IMR-90 (cell line): ENCODE measurements at regions not wholly inside any gene's neighbourhood (a gene's known extent, or its start where the extent isn't known, plus 50 kb on each side); places are given as distances from the start of the nearest gene placed in this dataset.

Source experiments
- CHD1 ChIP-seq: IDR thresholded peaks from 2 replicates; pipeline ENCODE4 v1.6.1; 2012; ENCODE audit warnings: low read depth, low read length, improper control_type of control experiment
- CTCF ChIP-seq: conservative IDR thresholded peaks from 2 replicates; pipeline ENCODE4 v1.5.1; 2012; ENCODE audit warnings: mild to moderate bottlenecking, low read depth, low read length, improper control_type of control experiment
- ELK1 ChIP-seq: fragments of 150-350 bp; IDR thresholded peaks from 2 replicates; pipeline ENCODE4 v1.6.1; 2016; ENCODE audit warnings: low read depth, mild to moderate bottlenecking, low read length, moderate library complexity, borderline replicate concordance
- MAZ ChIP-seq: IDR thresholded peaks from 2 replicates; pipeline ENCODE4 v1.6.1; 2012; ENCODE audit warnings: low read depth, mild to moderate bottlenecking, low read length, improper control_type of control experiment, moderate library complexity, borderline replicate concordance
- POLR2A ChIP-seq: IDR thresholded peaks from 2 replicates; pipeline ENCODE4 v1.6.1; 2012; ENCODE audit warnings: mild to moderate bottlenecking, low read depth, low read length
- RCOR1 ChIP-seq: IDR thresholded peaks from 2 replicates; pipeline ENCODE4 v1.6.1; 2012; ENCODE audit warnings: mild to moderate bottlenecking, low read length, improper control_type of control experiment; ENCODE audit not compliant: insufficient replicate concordance
- RFX5 ChIP-seq: IDR thresholded peaks from 2 replicates; pipeline ENCODE4 v1.8.0; 2012; ENCODE audit warnings: low read depth, mild to moderate bottlenecking, low read length, moderate library complexity
- USF2 ChIP-seq: fragments of 150-350 bp; IDR thresholded peaks from 2 replicates; pipeline ENCODE4 v1.6.1; 2017; ENCODE audit warnings: mild to moderate bottlenecking, antibody characterized with exemption, low read length, low read depth

GRCh38 chr14:95464514-95464913 is 51.9 kb downstream of the SYNE3 start:
- no peak for TF ChIP-seq RFX5
- no peak for TF ChIP-seq CTCF
- TF ChIP-seq RCOR1: no peak
- no peak for TF ChIP-seq POLR2A
- no peak for TF ChIP-seq USF2
- TF ChIP-seq MAZ: no peak
- TF ChIP-seq CHD1: no peak
- TF ChIP-seq ELK1: no peak
